RPMI8226 (cell line): ENCODE measurements at regions not wholly inside any gene's neighbourhood (a gene's known extent, or its start where the extent isn't known, plus 50 kb on each side); places are given as distances from the start of the nearest gene placed in this dataset.

ENCODE experiments used
- DNase-seq: peaks from one replicate; pipeline ENCODE4 v3.0.0-alpha.2; 2015

DNA sequence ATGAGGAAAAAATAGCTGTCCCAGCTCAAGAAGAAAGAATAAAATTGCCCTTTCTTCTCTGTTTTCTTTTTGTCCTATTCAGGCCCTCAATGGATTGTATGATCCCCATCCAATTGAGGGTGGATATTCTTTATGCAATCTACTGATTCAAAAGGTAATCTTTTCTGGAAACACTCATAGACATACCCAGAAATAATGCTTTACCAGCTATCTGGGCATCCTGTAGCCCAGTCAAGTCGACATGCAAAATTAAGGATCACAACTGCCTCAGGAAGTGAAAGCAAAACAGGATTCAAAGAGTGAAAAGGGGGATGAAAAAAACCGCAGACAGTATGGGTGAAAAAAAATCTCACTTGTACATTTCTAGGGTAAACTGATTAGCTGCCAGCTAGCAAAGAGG, 410.1 kb downstream of the TBC1D32 start:
- no peak for DNase-seq

DNA sequence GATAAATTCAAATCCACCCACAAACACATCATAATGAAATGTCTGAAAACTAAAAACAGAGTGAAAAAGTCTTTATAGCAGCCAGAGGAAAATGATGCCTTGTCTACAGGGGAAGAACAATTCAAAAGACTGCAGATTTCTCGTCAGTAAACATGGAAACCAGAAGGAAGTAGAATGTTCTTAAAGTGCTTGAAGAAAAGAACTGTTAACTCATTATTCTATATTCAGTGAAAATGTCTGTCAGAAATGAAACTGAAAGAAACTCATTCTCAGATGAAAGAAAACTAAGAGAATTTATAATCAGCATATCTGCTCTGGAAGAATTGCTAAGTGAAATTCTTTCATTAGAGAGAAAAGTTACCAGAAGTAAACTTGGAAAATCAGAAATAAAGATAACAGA, 416.1 kb downstream of the TBC1D32 start:
- no peak for DNase-seq

DNA sequence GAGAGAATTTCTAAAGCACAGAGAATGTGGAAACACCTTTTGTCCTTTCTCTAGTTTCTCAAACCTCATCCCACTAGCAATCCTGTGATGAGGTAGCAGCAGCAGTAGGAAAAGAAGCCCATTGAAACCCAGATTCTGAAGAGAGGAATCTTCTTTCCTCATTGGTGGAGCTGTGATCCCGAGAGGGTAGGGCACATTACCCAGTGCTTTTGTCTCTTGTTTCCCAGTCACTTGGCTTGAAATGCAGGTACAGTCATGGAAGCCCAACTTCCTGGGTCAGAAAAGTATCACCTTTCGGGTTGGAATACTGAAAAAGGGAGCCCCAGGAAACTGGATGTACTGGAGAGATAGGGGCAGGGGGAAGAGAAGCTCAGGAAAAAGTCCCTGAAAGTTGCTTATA, 417.4 kb downstream of the TBC1D32 start:
- no peak for DNase-seq

- no peak for DNase-seq
Observed at GRCh38 chr6:120913486-120913885, 420.8 kb downstream of the TBC1D32 start.

DNA sequence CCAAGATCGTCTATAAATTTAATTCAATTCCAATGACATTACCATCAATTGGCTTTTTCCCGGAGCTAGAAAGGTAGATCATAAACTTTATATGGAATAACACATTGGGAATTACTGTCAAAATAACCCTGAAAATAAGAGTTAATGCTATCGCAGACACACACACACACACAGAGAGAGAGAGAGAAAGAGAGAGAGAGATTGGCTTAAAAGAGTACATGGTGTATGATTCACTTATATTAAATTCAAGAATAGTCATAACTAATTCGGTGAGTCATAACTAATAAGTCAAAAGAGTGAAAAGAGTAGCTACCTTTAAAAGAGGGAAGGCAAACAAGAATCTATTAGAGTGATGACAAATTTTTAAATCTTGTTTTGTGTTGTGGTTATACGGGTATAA, 425.5 kb downstream of the TBC1D32 start:
- DNase-seq, result no peak

DNA sequence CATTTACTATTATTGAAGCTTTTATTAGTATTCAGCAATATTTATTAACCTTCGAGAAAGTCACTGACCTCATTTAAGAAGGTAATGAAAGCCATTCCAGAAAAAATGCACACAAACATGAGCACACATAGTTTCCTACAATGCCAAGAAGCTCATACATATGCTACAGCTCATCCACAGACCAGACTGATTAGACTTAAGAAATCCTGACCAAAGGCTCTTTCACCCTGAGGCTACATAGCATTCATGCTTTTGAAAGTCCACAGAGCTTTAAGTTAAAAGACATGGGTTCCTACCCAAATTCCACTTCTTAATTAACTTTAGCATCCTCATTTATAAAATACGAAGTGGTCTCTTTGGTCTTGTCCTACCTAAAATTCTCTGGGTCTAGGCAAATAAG, 430.4 kb downstream of the TBC1D32 start:
- no peak for DNase-seq

- DNase-seq, result no peak
Observed at GRCh38 chr6:120899932-120900331, 434.3 kb downstream of the TBC1D32 start.

DNA sequence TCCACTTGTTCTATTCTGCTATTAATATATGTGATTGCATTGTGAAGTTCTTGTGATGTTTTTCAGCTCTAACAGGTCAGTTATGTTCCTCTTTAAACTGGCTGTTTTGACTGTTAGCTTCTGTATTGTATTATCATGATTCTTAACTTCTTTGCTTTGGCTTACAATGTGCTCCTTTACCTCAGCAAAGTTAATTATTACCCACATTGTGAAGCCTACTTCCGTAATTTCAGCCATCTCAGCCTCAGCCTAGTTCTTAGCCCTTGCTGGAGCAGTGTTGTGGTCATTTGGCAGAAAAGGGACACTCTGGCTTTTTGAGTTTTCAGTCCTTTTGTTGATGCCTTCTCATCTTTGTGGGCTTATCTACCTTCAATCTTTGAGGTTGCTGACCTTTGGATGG, 440.2 kb downstream of the TBC1D32 start:
- DNase-seq, result no peak

DNA sequence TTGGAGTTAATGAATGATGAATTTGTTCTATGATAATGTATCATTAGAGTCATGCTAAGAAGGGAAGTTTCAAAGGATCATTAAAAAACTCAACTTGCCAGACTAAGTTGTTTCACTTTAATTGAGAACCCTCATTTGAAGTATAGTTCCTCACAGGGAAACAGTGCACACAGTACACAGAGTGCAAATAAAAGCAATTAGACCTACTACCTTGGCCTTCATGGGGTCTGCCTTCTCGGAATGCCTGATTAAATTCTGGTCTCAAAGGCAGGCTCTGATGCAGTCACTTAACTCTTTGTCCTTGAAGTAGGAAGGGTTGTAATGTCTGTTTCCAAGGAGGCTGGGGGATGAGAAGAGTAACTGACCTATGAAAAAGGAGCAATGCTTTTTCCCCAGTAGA, 457.3 kb downstream of the TBC1D32 start:
- no peak for DNase-seq

DNA sequence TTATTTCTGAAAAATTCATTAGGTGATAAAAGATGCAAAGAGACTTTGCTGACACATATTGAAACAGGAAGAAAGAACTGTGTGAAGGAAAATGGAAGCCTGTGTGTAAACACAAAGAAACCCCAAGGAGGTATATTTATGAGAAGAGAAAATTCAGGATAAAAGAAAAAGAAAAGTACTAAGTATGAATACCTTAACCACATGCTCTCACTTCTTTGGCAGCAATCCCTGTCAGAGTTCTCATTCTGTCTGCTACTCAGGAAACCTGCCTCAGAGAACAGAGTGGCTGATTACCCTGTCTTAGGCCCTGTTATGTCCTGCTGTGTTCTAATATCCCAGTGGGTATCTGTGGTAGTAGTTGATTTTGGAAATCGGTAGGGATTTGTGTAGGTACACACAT, 457.9 kb downstream of the TBC1D32 start:
- no peak for DNase-seq

- no peak for DNase-seq
Observed at GRCh38 chr6:120875900-120876299, 458.4 kb downstream of the TBC1D32 start.

DNA sequence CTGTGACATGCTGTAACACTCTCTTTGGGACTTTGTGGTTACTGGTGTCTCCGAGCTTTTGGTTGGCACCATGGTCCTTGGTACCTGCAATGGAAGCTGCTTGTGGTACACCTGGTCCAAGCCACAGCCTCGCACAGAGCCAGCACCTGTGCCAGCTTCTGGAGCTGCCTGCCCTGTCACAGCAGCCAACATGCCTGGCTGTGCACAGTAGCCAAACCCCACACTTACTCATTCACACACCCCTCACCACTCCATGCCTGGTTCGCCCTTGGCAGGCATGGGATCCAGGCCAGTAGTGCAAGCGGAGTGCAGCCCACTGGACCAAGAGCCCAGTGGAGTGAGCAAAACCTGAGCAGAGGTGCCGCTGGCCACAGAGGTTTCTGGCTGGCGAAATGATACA, 459.9 kb downstream of the TBC1D32 start:
- no peak for DNase-seq

DNA sequence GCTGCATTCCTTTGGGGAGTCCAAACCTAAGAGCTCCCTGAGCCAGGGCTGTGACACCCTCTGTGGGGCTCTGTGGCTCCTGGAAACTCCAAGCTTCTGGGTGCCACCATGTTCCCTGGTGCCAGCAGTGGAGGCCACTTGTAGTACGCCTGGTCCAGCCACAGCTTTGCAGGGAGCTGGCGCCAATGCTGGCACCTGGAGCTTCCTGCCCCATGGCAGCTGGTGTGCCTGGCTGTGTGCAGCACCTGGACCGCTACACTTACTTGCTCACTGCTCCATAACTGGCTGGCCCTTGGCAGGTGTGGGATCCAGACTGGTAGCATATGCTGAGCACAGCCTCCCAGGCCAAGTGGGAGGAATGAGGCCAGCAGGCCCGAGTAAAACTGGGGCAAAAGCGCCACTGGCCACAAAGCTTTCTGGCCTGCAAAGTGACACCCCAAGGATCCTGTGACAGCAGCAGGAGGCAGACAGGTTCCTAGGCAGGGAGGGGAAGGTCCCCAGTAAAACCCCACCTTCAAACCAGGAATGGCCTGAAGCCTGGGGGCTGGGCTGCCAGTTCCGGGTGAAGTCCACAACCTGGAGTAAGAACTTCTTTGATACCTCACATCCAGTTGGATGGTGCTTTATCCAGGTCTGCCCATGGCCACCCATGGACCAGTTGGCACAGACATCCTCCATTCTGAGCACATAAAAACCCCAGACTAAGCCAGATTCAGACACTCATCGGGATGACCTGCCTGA, 461.0 kb downstream of the TBC1D32 start:
- no peak for DNase-seq

DNA sequence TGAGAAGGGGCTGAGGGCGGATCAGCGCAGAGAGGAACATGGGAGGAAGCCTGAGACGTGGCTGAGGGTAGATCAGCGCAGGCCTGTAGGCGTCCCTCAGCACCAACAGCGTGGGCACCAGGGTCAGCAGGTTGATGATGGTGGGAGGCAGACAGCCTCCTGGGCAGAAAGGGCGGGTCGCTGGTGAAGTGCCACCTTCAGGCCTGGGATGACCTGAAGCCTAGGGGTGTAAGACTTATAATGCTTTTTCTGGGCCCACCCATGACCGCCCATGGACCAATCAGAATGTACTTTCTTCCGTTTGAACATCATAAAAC, 462.1 kb downstream of the TBC1D32 start:
- DNase-seq, result no peak

- DNase-seq, result peak; percentile 40
Observed at GRCh38 chr6:120871416-120872261, 462.6 kb downstream of the TBC1D32 start.

- DNase-seq, result no peak
Observed at GRCh38 chr6:120869397-120869796, 464.9 kb downstream of the TBC1D32 start.

DNA sequence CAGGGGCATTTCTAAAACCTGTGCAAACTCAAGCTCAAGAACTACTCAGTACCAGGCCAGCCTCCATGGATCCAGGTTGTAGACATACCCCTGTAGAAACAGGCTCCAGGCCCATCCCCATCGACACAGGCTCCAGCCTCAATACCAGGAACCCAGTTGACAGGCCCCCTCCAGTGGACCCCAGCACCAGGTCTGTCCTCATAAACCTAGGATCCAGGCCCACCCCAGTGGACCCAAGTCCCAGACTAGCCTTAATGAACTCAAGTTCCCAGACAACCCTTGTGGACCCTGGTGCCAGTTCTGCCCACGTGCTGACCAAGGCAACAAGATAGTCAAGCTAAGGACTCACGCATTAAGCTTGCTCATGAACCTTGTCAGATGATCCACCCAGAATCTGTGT, 476.9 kb downstream of the TBC1D32 start:
- no peak for DNase-seq

DNA sequence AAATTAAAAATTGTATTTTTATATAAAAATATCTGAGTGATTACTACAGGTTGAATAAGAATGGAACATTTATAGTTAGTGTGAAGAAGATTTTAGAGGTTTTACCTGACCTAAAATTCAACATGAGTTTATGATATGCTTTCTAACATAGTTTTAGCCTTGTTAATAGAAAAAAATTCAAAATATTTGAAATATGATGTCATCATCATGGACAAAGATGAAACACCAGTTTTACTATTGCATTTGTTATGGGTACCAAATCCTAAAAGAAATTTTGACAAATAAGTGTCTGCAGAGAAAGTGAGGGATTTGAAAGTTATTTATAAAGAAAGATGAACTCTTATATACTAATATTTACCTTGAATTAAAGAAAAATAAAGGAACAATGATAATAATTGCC, 479.7 kb downstream of the TBC1D32 start:
- DNase-seq, result no peak

DNA sequence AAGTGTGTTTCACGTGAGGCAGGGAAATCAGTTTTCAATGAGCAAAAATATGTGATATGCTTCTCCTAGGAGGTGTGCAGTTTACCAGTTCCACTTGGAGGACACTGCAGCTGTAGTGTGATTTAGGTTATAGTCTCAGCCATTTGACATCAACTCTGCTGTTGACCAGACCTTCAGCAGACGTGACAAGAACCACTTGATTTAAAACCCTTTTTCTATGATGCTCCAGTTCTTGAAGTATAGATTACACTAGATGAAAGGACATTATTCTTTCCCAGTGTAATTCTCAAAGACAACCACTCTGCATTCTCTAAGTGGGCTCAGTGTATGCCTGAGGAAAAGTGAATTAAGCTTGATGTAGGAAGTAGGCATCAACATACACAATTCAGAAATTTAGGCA, 480.8 kb downstream of the TBC1D32 start:
- DNase-seq, result no peak

DNA sequence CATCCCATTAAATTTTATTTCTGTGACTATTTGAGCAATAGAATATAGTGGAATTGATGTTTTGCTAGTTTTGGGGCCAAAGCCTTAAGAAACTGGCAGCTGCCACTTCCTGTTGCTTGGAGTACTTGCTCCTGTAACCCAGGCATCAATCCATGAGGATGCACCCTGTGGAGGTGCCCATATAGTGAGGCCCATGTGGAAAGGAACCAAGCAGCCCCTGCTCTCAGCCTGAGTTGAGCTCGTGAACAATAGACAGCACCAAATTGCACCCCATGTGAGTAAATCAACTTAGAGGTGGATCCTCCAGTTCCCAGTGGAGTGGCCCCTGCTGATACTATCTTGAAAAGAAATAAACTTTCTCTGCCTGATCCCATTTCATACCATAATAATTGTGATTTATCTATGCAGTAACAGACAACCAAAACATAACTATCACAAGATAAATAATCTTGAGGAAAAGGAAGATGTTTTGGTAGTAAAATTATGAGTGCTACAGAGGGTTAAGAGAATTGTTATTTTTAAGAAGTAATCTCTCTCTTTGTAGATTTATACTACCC, 481.9 kb downstream of the TBC1D32 start:
- DNase-seq, result no peak

DNA sequence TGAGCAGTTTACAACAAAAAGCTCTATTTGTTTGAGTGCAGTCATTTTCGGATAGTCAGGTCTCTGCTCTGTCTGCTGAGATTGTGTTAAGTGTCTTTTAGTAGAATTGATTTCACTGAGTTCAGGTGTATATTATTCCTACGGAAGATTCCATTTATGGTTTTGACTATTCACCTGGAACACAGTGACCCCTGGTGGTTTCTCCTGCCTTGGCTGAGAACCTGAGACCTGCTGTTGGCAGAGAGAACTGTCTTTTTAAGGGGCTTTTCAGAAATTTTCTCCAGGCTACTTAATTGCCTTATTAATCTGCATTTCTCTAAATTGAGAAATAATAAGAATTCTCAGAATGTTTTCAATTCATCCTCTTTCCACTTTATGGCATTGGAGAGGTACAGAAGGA, 508.0 kb downstream of the TBC1D32 start:
- DNase-seq, result peak; percentile 34

DNA sequence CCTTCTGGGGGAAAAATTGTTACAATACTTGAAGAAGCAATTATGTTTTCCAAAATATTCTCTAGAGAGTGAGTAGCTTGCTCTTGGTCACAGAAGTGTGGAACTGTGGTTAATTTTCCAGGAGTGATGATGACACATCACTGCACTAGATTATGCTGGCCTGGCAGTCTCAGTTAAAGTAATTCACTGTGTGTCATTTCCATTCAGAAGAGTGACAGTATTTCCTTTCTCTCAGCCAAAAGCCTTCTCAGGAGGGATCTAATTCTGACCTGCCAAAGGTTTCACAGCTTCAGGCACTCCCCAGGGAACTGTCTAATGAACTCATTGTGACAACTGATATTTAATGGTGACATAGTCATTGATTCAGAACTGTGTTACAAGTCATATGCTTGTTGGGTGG, 517.5 kb downstream of the TBC1D32 start:
- DNase-seq, result no peak

- no peak for DNase-seq
Observed at GRCh38 chr6:120805276-120805675, 529.0 kb downstream of the TBC1D32 start.

DNA sequence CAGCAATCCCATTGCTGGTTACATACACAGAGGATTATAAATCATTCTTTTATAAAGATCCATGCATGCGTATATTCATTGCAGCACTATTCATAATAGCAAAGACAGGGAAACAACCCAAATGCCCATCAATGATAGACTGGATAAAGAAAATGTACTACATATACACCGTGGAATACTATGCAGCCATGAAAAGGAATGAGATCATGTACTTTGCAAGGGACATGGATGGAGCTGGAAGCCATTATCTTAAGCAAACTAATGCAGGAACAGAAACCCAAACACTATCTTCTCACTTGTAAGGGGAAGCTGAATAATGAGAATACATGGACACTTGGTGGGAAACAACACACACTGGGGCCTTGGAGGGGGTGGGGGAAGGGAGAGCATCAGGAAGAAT, 529.7 kb downstream of the TBC1D32 start:
- DNase-seq, result no peak
